OCI-M2 (cell line): ENCODE measurements at regions not wholly inside any gene's neighbourhood (a gene's known extent, or its start where the extent isn't known, plus 50 kb on each side); places are given as distances from the start of the nearest gene placed in this dataset.
A peak's percentile ranks its signal among the peaks of the same experiment; 100 is the strongest.
"Not testable (repeated sequence)": the region's sequence is repeated elsewhere in the genome, so short reads cannot be mapped to it uniquely, and the experiment has no call there.

Source experiments
- DNase-seq: peaks from one replicate; lab custom pipeline; 2025; ENCODE audit not compliant: unreplicated experiment; lab: John Stamatoyannopoulos, UW

GRCh38 chr11:97622795-97623194 is 1233.0 kb downstream of the JRKL start:
- DNase-seq = no peak

- not testable (repeated sequence) for DNase-seq
These were observed 1246.9 kb downstream of the JRKL start for GRCh38 chr11:97636741-97637140.

- no peak for DNase-seq
These were observed 1247.9 kb downstream of the JRKL start for GRCh38 chr11:97637701-97638100.

- no peak for DNase-seq
These were observed 1248.9 kb downstream of the JRKL start for GRCh38 chr11:97638641-97639224.

- DNase-seq = no peak
These were observed 1252.2 kb downstream of the JRKL start for GRCh38 chr11:97641988-97642387.

- no peak for DNase-seq
These were observed 1255.9 kb downstream of the JRKL start for GRCh38 chr11:97645736-97646135.

GRCh38 chr11:97656356-97656755 is 1266.5 kb downstream of the JRKL start:
- DNase-seq = no peak

- DNase-seq = no peak
These were observed 1268.0 kb downstream of the JRKL start for GRCh38 chr11:97657852-97658251.

GRCh38 chr11:97667057-97667456 is 1277.2 kb downstream of the JRKL start:
- DNase-seq = no peak

GRCh38 chr11:97683733-97684132 is 1293.9 kb downstream of the JRKL start:
- DNase-seq = no peak

- DNase-seq = no peak
These were observed 1295.0 kb downstream of the JRKL start for GRCh38 chr11:97684486-97685439.

GRCh38 chr11:97685695-97686094 is 1295.9 kb downstream of the JRKL start:
- DNase-seq = no peak

- no peak for DNase-seq
These were observed 1297.3 kb downstream of the JRKL start for GRCh38 chr11:97687111-97687510.

GRCh38 chr11:97691061-97691460 is 1301.2 kb downstream of the JRKL start:
- no peak for DNase-seq

- DNase-seq = peak; percentile 6
These were observed 1313.1 kb downstream of the JRKL start for GRCh38 chr11:97702951-97703350.

GRCh38 chr11:97703851-97704250 is 1314.0 kb downstream of the JRKL start:
- DNase-seq = no peak

GRCh38 chr11:97705441-97705840 is 1315.3 kb upstream of the CNTN5 start:
- DNase-seq = not testable (repeated sequence)

GRCh38 chr11:97717922-97718321 is 1302.8 kb upstream of the CNTN5 start:
- no peak for DNase-seq

GRCh38 chr11:97722065-97722464 is 1298.7 kb upstream of the CNTN5 start:
- DNase-seq = no peak

GRCh38 chr11:97722721-97723120 is 1298.0 kb upstream of the CNTN5 start:
- DNase-seq = no peak

- no peak for DNase-seq
These were observed 1291.0 kb upstream of the CNTN5 start for GRCh38 chr11:97729546-97730272.
